ENCODE measurements at regions not wholly inside any gene's neighbourhood (a gene's known extent, or its start where the extent isn't known, plus 50 kb on each side); places are given as distances from the start of the nearest gene placed in this dataset.

- no peak overlapping the region for H3K27ac ChIP-seq (ENCODE audit: low read depth, low read length)
- no peak overlapping the region for H2AFZ ChIP-seq (ENCODE audit: low read depth, low read length, poor library complexity, severe bottlenecking)
- POLR2A ChIA-PET = no interaction called here
- no peak overlapping the region for H3K4me2 ChIP-seq (ENCODE audit: low read length)
- peaks cover 41% of the 10 kb centered on the region for H3K27me3 ChIP-seq (ENCODE audit: insufficient read depth, low read length)
- peak; percentile 26 for DNase-seq (ENCODE audit: low read depth, low spot score)
- no peaks in the 10 kb centered on the region for H3K4me1 ChIP-seq (ENCODE audit: control insufficient read depth in 1 of 2, insufficient read depth in 2 of 2, low read length in 2 of 2)
- H3K9ac ChIP-seq (ENCODE audit: low read length) = no peak overlapping the region
- H3K36me3 ChIP-seq (ENCODE audit: control insufficient read depth in 1 of 2, insufficient read depth in 2 of 2, low read length in 2 of 2) = no peaks in the 10 kb centered on the region
- H4K20me1 ChIP-seq (ENCODE audit: insufficient read depth) = no peaks in the 10 kb centered on the region
- RAD21 ChIA-PET (ENCODE audit: low non-redundant PET in 1 of 2, low total read pairs in 2 of 2, uncharacterized antibody in 2 of 2, unreplicated experiment in 2 of 2) = no interaction called here
- no TSS peak for BruUV-seq (replicated peaks)
- no peaks in the 10 kb centered on the region for H3K79me2 ChIP-seq (ENCODE audit: insufficient read depth, low read length)
- intact Hi-C loops (cut with micrococcal nuclease) = loop anchor here (1.0 kb wide), 1 partner anchor 326 kb away; no protein-coding TSS in a partner anchor
- TF ChIP-seq SRF (IDR thresholded peaks at IDR 0.05; ENCODE audit: low read depth) (no peak), YY1 (IDR thresholded peaks at IDR 0.05; ENCODE audit: extremely low read depth, insufficient replicate concordance, low read depth, low read length) (no peak), JUND (IDR thresholded peaks at IDR 0.05) (no peak), FOSL1 (IDR thresholded peaks at IDR 0.05; ENCODE audit: low read depth) (no peak), TCF7L2 (IDR thresholded peaks at IDR 0.05; ENCODE audit: borderline replicate concordance, extremely low read depth, insufficient read depth, insufficient read length) (no peak), EGR1 (IDR thresholded peaks at IDR 0.05; ENCODE audit: low read depth) (no peak), RAD21 (IDR thresholded peaks at IDR 0.05; ENCODE audit: low read depth) (peak; percentile 39; the same call in 1 of the 2 replicates), POLR2A (IDR thresholded peaks at IDR 0.05; ENCODE audit: borderline replicate concordance, extremely low read depth, insufficient read depth, insufficient read length) (no peak), ATF3 (IDR thresholded peaks at IDR 0.05) (no peak), MAX (IDR thresholded peaks at IDR 0.05) (no peak), CTCF (IDR thresholded peaks at IDR 0.05 in 2 of 3, conservative IDR thresholded peaks at IDR 0.05 in 1 of 3; ENCODE audit: borderline replicate concordance in 1 of 3, insufficient read depth in 1 of 3, low read depth in 2 of 3, low read length in 2 of 3) (peak; percentile 25 to 58 (median 41); a peak in 5 of 6 replicates)
- CTCF ChIA-PET = interaction anchor here (3.5 kb wide), 1 partner anchor 326 kb away, joined by 29 read pairs; no protein-coding TSS in a partner anchor
- H3K4me3 ChIP-seq (replicated peaks in 1 of 2; ENCODE audit: low read depth in 1 of 2, low read length in 2 of 2) = no peak overlapping the region
- no peaks in the 10 kb centered on the region for H3K9me3 ChIP-seq (ENCODE audit: control insufficient read depth in 1 of 2, insufficient read depth in 1 of 2, low read depth in 1 of 2, low read length in 2 of 2)
- H3K9me2 ChIP-seq (ENCODE audit: insufficient read depth) = no peaks in the 10 kb centered on the region
- ATAC-seq = peak; percentile 80
Measured at GRCh38 chr22:48979482-48979881, 848.2 kb downstream of the BRD1 start.
